WTC11 (cell line): ENCODE measurements at regions not wholly inside any gene's neighbourhood (a gene's known extent, or its start where the extent isn't known, plus 50 kb on each side); places are given as distances from the start of the nearest gene placed in this dataset.
"Not testable (repeated sequence)": the region's sequence is repeated elsewhere in the genome, so short reads cannot be mapped to it uniquely, and the experiment has no call there.

ENCODE experiments used
- ATAC-seq: fragments of 200-7000 bp; cut with Tn5 transposase; 2 replicates; pipeline ENCODE4 v1.10.0; 2021; ENCODE audit warnings: mild to moderate bottlenecking, moderate library complexity
- CTCF ChIA-PET: fragments of 300-600 bp; sonication (Branson Sonifier 250); formaldehyde crosslinking; loops from one replicate; lab custom pipeline; 2021; ENCODE audit warnings: antibody characterized with exemption; lab: Charles Lee
- POLR2A ChIA-PET: fragments of 350-600 bp; sonication (Branson Sonifier 250); formaldehyde crosslinking; loops from one replicate; lab custom pipeline; 2021; ENCODE audit warnings: antibody characterized with exemption; lab: Charles Lee
- DNase-seq: peaks from one replicate; pipeline ENCODE4 v3.0.0; 2021; ENCODE audit warnings: low spot score
- H3K27ac Mint-ChIP-seq: 2 replicates; pipeline ENCODE4 v1.8.0; 2021; ENCODE audit warnings: mixed read lengths
- H3K27me3 Mint-ChIP-seq: 2 replicates; pipeline ENCODE4 v1.8.0; 2021; ENCODE audit warnings: low read depth, mild to moderate bottlenecking, moderate library complexity, mixed read lengths
- H3K36me3 Mint-ChIP-seq: 2 replicates; pipeline ENCODE4 v1.8.0; 2021; ENCODE audit warnings: mixed read lengths
- H3K4me1 Mint-ChIP-seq: 2 replicates; pipeline ENCODE4 v1.8.0; 2022; ENCODE audit warnings: mixed read lengths
- H3K4me3 Mint-ChIP-seq: 2 replicates; pipeline ENCODE4 v1.8.0; 2021; ENCODE audit warnings: mild to moderate bottlenecking, moderate library complexity, mixed read lengths
- H3K9me3 Mint-ChIP-seq: 2 replicates; pipeline ENCODE4 v1.8.0; 2021; ENCODE audit warnings: mixed read lengths
- ARID4B ChIP-seq: sonication (generic); formaldehyde crosslinking; IDR thresholded peaks from 2 replicates; pipeline ENCODE4 v1.8.0; 2023; ENCODE audit warnings: missing genetic modification reagents, mild to moderate bottlenecking, borderline replicate concordance
- ATF1 ChIP-seq: sonication (generic); formaldehyde crosslinking; IDR thresholded peaks from 2 replicates; pipeline ENCODE4 v1.8.1; 2023; ENCODE audit warnings: mild to moderate bottlenecking, moderate library complexity, missing genetic modification reagents
- CDX4 ChIP-seq: fragments of 250-450 bp; sonication (Bioruptor Pico); IDR thresholded peaks from 2 replicates; pipeline ENCODE4 v1.9.0; 2021; ENCODE audit warnings: moderate library complexity, mild to moderate bottlenecking, inconsistent platforms, borderline replicate concordance
- CTCF ChIP-seq: fragments of 200-600 bp; IDR thresholded peaks from 2 replicates; pipeline ENCODE4 v1.8.0; 2022; ENCODE audit warnings: antibody characterized with exemption
- E2F4 ChIP-seq: sonication (generic); formaldehyde crosslinking; IDR thresholded peaks from 2 replicates; pipeline ENCODE4 v1.8.1; 2022; ENCODE audit warnings: low read depth, mild to moderate bottlenecking, moderate library complexity, missing genetic modification reagents, borderline replicate concordance
- HMGXB4 ChIP-seq: sonication (generic); formaldehyde crosslinking; IDR thresholded peaks from 2 replicates; pipeline ENCODE4 v1.8.1; 2023; ENCODE audit warnings: mild to moderate bottlenecking, moderate library complexity, missing genetic modification reagents
- NFYB ChIP-seq: sonication (generic); formaldehyde crosslinking; conservative IDR thresholded peaks from 2 replicates; pipeline ENCODE4 v1.8.0; 2022; ENCODE audit warnings: low read depth, missing genetic modification reagents
- SMAD3 ChIP-seq: sonication (generic); formaldehyde crosslinking; IDR thresholded peaks from 2 replicates; pipeline ENCODE4 v1.8.0; 2022; ENCODE audit warnings: missing genetic modification reagents, mild to moderate bottlenecking, borderline replicate concordance
- ZNF232 ChIP-seq: sonication (generic); formaldehyde crosslinking; IDR thresholded peaks from 2 replicates; pipeline ENCODE4 v1.8.0; 2022; ENCODE audit warnings: mild to moderate bottlenecking, missing genetic modification reagents
- ZNF396 ChIP-seq: fragments of 250-450 bp; sonication (Bioruptor Pico); IDR thresholded peaks from 2 replicates; pipeline ENCODE4 v1.8.0; 2021; ENCODE audit warnings: mild to moderate bottlenecking, moderate library complexity, borderline replicate concordance

- ATAC-seq = no peak
- peaks cover 55% of the 10 kb centered on the region for H3K27me3 Mint-ChIP-seq
- no peak overlapping the region for H3K27ac Mint-ChIP-seq
- TF ChIP-seq ZNF396 = no peak
- TF ChIP-seq CDX4 (CRISPR knock-in tag) = no peak
- TF ChIP-seq ZNF232 (CRISPR knock-in tag) = no peak
- TF ChIP-seq HMGXB4 = peak; percentile 29; the same call in 1 of the 2 replicates
- TF ChIP-seq ATF1 (CRISPR knock-in tag) = no peak
- no peak for TF ChIP-seq ARID4B (CRISPR knock-in tag)
- TF ChIP-seq E2F4 (CRISPR knock-in tag) = no peak
- H3K4me3 Mint-ChIP-seq = no peak overlapping the region
- no peak for DNase-seq
- H3K36me3 Mint-ChIP-seq = no peaks in the 10 kb centered on the region
- POLR2A ChIA-PET = interaction anchor here (0.5 kb wide), 1 partner anchor 272 kb away, joined by 5 read pairs; no protein-coding TSS in a partner anchor
- CTCF ChIA-PET = interaction anchor here (1.3 to 4.8 kb wide), 3 partner anchors 42 to 462 kb away, joined by 3 to 37 read pairs (median 3); no protein-coding TSS in a partner anchor
- peaks cover 2% of the 10 kb centered on the region; the same call in 1 of the 2 replicates for H3K9me3 Mint-ChIP-seq
- H3K4me1 Mint-ChIP-seq = no peaks in the 10 kb centered on the region
These were observed 136.3 kb upstream of the PDE1C start for GRCh38 chr7:32206488-32206887.

GRCh38 chr7:32205298-32205824 lies 135.2 kb upstream of the PDE1C start:
- H3K27me3 Mint-ChIP-seq = peaks cover 61% of the 10 kb centered on the region
- CTCF ChIA-PET = interaction anchor here (1.3 to 4.8 kb wide), 6 partner anchors 28 to 464 kb away, joined by 3 to 37 read pairs (median 5); no protein-coding TSS in a partner anchor

GRCh38 chr7:32204361-32205018 lies 134.3 kb upstream of the PDE1C start:
- peak; percentile 91 for ATAC-seq
- no peaks in the 10 kb centered on the region for H3K4me1 Mint-ChIP-seq
- TF ChIP-seq SMAD3 (CRISPR knock-in tag) (no peak), CTCF (0 out of 2 replicates have a peak, but pooled peaks have one; percentile 34)
- peaks cover 2% of the 10 kb centered on the region; the same call in 1 of the 2 replicates for H3K9me3 Mint-ChIP-seq
- no peak overlapping the region for H3K4me3 Mint-ChIP-seq
- no peaks in the 10 kb centered on the region for H3K36me3 Mint-ChIP-seq
- H3K27me3 Mint-ChIP-seq = peaks cover 61% of the 10 kb centered on the region
- no peak overlapping the region for H3K27ac Mint-ChIP-seq
- POLR2A ChIA-PET = interaction anchor here (0.7 kb wide), 1 partner anchor 566 kb away, joined by 3 read pairs; no protein-coding TSS in a partner anchor
- peak; percentile 65 for DNase-seq
- CTCF ChIA-PET = interaction anchor here (0.6 to 4.8 kb wide), 21 partner anchors 27 to 761 kb away, joined by 3 to 37 read pairs (median 4); no protein-coding TSS in a partner anchor

More at GRCh38 chr7:32205298-32205824, 135.2 kb upstream of the PDE1C start:
- H3K4me1 Mint-ChIP-seq, ATAC-seq, H3K9me3 Mint-ChIP-seq, H3K4me3 Mint-ChIP-seq, H3K27ac Mint-ChIP-seq, DNase-seq, H3K36me3 Mint-ChIP-seq, POLR2A ChIA-PET: not testable (repeated sequence)
- TF ChIP-seq NFYB = peak; percentile 31; the same call in 1 of the 2 replicates
